ENCODE measurements at regions not wholly inside any gene's neighbourhood (a gene's known extent, or its start where the extent isn't known, plus 50 kb on each side); places are given as distances from the start of the nearest gene placed in this dataset.
"Not testable (repeated sequence)": the region's sequence is repeated elsewhere in the genome, so short reads cannot be mapped to it uniquely, and the experiment has no call there.

DNA sequence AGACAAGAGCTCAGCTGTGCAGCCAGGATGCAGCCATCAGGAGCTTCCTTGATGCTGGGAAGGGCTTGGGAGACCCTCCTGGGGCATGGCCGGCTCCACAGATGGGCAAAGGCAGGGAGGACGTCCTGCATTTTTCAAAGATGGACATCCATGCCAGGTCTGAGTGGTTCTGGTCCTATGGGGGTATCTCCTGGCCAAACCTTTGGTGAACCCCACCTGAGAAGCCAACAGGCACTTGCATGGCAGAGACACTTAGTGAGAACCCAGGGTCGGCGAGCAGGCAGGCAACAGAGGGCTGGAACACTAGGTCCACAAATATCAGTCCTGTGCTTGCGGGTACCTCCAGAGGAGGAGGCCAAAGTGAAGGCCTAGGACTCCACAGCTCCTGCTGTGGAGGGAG lies 70.0 kb downstream of the KCTD15 start:
- Mint-ChIP-seq H3K27ac (no peak overlapping the region), H3K9me3 (no peaks in the 10 kb centered on the region), H3K4me1 (ENCODE audit: low read depth) (no peaks in the 10 kb centered on the region), H3K36me3 (ENCODE audit: insufficient read depth in 2 of 2) (no peaks in the 10 kb centered on the region), H3K4me3 (no peak overlapping the region), H3K27me3 (ENCODE audit: low read depth) (peaks cover 20% of the 10 kb centered on the region)
- DNase-seq (no peak), ATAC-seq (replicated peaks in 1 of 2) (no peak)

DNA sequence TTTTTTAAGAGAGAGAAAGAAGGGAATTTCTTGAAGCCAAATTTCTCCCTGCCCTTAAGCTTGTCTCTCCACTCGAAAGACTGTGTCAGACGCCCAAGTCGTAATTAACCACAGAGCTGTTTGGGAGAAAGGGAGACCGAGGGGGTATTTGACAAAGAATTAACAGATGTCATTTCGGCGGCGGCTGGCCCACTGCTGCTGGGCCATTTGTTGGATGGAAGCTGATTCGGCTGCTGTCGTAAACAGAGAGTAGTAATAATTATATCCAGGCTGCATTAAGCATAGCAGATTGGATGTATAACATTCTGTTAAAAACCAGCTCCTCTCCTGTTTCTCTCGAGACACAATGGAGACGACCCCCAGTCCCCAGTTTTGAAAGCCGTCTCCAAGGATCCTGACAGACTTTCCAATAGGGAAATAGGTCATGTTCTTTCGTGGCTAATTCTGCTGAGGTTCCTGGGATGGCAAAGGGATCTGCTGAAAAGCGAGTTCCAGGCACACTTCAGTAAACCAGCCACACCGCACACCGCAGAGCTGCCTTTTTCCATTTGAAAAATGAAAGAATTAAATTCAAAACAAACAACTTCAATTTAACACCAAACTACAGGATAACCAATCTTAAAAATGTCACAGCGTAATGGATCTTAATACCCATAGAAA lies 71.5 kb downstream of the KCTD15 start:
- H3K4me3 Mint-ChIP-seq = no peak overlapping the region

GRCh38 chr19:33868788-33869412 lies 72.2 kb downstream of the KCTD15 start:
- ATAC-seq (replicated peaks in 1 of 2) = no peak

More for the DNA sequence above, 71.5 kb downstream of the KCTD15 start:
- no peak for ATAC-seq (replicated peaks in 1 of 2)
- Mint-ChIP-seq H3K27ac (no peak overlapping the region), H3K4me1 (ENCODE audit: low read depth) (no peaks in the 10 kb centered on the region), H3K27me3 (ENCODE audit: low read depth) (peaks cover 20% of the 10 kb centered on the region), H3K9me3 (no peaks in the 10 kb centered on the region), H3K36me3 (ENCODE audit: insufficient read depth in 2 of 2) (no peaks in the 10 kb centered on the region)
- DNase-seq = no peak

GRCh38 chr19:33870298-33870932 lies 73.7 kb downstream of the KCTD15 start:
- not testable (repeated sequence) for H3K27ac Mint-ChIP-seq; H3K4me3 Mint-ChIP-seq; DNase-seq; H3K9me3 Mint-ChIP-seq; ATAC-seq (replicated peaks in 1 of 2); H3K4me1 Mint-ChIP-seq (ENCODE audit: low read depth); H3K36me3 Mint-ChIP-seq (ENCODE audit: insufficient read depth in 2 of 2)
- peaks cover 20% of the 10 kb centered on the region for H3K27me3 Mint-ChIP-seq (ENCODE audit: low read depth)

More at GRCh38 chr19:33868788-33869412, 72.2 kb downstream of the KCTD15 start:
- Mint-ChIP-seq H3K9me3 (no peaks in the 10 kb centered on the region), H3K27ac (no peak overlapping the region), H3K36me3 (ENCODE audit: insufficient read depth in 2 of 2) (no peaks in the 10 kb centered on the region), H3K4me1 (ENCODE audit: low read depth) (no peaks in the 10 kb centered on the region), H3K27me3 (ENCODE audit: low read depth) (peaks cover 20% of the 10 kb centered on the region), H3K4me3 (no peak overlapping the region)
- DNase-seq = no peak

DNA sequence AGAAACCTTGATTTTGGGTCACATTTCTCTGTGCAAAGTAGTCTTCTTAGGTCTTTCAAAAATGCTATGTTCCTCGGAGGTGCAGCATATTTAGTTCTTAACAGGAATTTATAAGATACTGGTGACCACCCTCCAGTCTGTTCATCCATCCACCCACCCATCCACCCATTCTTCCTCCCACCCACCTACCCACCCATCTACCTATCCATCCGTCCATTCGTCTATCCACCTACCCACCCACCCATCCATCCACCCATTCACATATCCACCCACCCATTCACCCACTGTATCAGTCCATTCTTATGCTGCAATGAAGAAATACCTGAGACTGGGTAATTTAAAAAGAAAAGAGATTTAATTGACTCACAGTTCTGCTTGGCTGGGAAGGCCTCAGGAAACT lies 74.9 kb downstream of the KCTD15 start:
- no peak for ATAC-seq (replicated peaks in 1 of 2)

DNA sequence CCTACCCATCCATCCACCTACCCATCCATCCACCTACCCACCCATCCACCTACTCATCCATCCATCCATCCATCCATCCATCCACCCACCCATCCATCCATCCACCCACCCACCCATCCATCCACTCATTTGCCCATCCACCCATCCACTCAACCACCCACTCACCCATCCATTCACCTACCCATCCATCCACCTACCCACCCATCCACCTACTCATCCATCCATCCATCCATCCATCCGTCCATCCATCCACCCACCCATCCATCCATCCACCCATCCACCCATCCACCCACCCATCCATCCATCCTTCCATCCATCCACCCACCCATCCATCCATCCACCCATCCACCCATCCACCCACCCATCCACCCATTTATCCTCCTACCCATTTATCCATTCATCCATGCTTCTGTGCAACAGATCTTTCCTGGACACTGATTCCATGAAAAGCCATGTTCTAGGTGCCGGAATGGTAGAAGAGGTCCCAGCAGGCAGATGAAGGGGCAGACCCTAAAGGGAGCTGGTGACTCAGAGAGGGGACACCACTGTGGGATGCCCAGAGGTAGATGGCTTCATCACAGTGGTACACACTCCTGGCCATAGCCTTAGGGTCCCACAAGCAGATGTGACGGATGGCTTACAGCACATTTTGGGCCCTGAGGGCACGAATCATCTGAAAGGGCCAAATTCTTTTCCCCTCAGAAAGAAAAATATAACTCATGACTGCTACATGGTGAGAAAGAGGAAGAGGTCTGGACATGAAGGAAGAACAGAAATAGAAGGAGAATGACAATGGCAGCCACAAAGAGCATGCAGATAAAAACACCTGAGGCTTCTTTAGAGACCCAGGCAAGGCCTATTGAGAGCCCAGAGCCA lies 76.0 kb downstream of the KCTD15 start:
- no peak overlapping the region for H3K27ac Mint-ChIP-seq
- H3K9me3 Mint-ChIP-seq = no peaks in the 10 kb centered on the region
- DNase-seq (no peak), ATAC-seq (replicated peaks in 1 of 2) (no peak)
- H3K27me3 Mint-ChIP-seq (ENCODE audit: low read depth) = peaks cover 20% of the 10 kb centered on the region
- H3K36me3 Mint-ChIP-seq (ENCODE audit: insufficient read depth in 2 of 2) = no peaks in the 10 kb centered on the region
- no peaks in the 10 kb centered on the region for H3K4me1 Mint-ChIP-seq (ENCODE audit: low read depth)
- no peak overlapping the region for H3K4me3 Mint-ChIP-seq

More for the DNA sequence above, 74.9 kb downstream of the KCTD15 start:
- H3K4me1 Mint-ChIP-seq (ENCODE audit: low read depth) = no peaks in the 10 kb centered on the region
- no peak for DNase-seq
- no peaks in the 10 kb centered on the region for H3K9me3 Mint-ChIP-seq
- no peaks in the 10 kb centered on the region for H3K36me3 Mint-ChIP-seq (ENCODE audit: insufficient read depth in 2 of 2)
- no peak overlapping the region for H3K27ac Mint-ChIP-seq
- H3K4me3 Mint-ChIP-seq = no peak overlapping the region
- peaks cover 20% of the 10 kb centered on the region for H3K27me3 Mint-ChIP-seq (ENCODE audit: low read depth)

DNA sequence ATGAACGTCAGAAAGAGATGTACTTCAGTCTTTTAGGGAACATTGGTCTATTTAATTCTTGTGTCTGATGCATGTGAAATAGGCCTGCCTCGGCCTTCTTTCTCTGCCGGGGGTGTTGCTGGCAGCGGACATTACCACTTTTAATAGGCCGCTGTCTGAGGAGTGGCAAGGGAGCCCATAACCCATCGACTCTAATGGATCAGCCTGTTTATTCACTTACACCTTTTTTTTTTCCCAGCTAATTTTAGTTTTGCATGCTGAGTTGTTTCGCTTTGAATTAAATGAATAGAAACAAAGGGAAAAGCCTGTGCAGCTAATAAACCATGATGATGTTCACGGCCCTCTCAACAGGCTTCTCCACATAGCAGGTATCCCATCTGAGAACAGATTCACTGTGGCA lies 78.4 kb downstream of the KCTD15 start:
- Mint-ChIP-seq H3K27ac (no peak overlapping the region), H3K9me3 (no peaks in the 10 kb centered on the region), H3K4me1 (ENCODE audit: low read depth) (no peaks in the 10 kb centered on the region), H3K36me3 (ENCODE audit: insufficient read depth in 2 of 2) (no peaks in the 10 kb centered on the region), H3K4me3 (no peak overlapping the region), H3K27me3 (ENCODE audit: low read depth) (no peaks in the 10 kb centered on the region)
- no peak for DNase-seq
- no peak for ATAC-seq (replicated peaks in 1 of 2)

GRCh38 chr19:33876192-33876591 lies 79.5 kb downstream of the KCTD15 start:
- H3K4me1 Mint-ChIP-seq (ENCODE audit: low read depth) = no peaks in the 10 kb centered on the region
- H3K27me3 Mint-ChIP-seq (ENCODE audit: low read depth) = no peaks in the 10 kb centered on the region
- ATAC-seq (replicated peaks in 1 of 2) = no peak
- no peak overlapping the region for H3K27ac Mint-ChIP-seq
- H3K9me3 Mint-ChIP-seq = no peaks in the 10 kb centered on the region
- H3K36me3 Mint-ChIP-seq (ENCODE audit: insufficient read depth in 2 of 2) = no peaks in the 10 kb centered on the region
- DNase-seq = no peak
- H3K4me3 Mint-ChIP-seq = no peak overlapping the region

- Mint-ChIP-seq H3K9me3 (no peaks in the 10 kb centered on the region), H3K4me1 (ENCODE audit: low read depth) (no peaks in the 10 kb centered on the region)
These were observed 81.4 kb downstream of the KCTD15 start for GRCh38 chr19:33878030-33878544.

GRCh38 chr19:33878910-33879810 lies 82.5 kb downstream of the KCTD15 start:
- no peak for DNase-seq
- Mint-ChIP-seq H3K4me3 (no peak overlapping the region), H3K4me1 (ENCODE audit: low read depth) (no peaks in the 10 kb centered on the region), H3K36me3 (ENCODE audit: insufficient read depth in 2 of 2) (no peaks in the 10 kb centered on the region), H3K27me3 (ENCODE audit: low read depth) (peaks cover 2% of the 10 kb centered on the region), H3K9me3 (no peaks in the 10 kb centered on the region), H3K27ac (no peak overlapping the region)
- no peak for ATAC-seq (replicated peaks in 1 of 2)

More at GRCh38 chr19:33878030-33878544, 81.4 kb downstream of the KCTD15 start:
- H3K36me3 Mint-ChIP-seq (ENCODE audit: insufficient read depth in 2 of 2) = no peaks in the 10 kb centered on the region
- H3K27ac Mint-ChIP-seq = no peak overlapping the region
- DNase-seq (no peak), ATAC-seq (replicated peaks in 1 of 2) (no peak)
- no peaks in the 10 kb centered on the region for H3K27me3 Mint-ChIP-seq (ENCODE audit: low read depth)
- H3K4me3 Mint-ChIP-seq = no peak overlapping the region

DNA sequence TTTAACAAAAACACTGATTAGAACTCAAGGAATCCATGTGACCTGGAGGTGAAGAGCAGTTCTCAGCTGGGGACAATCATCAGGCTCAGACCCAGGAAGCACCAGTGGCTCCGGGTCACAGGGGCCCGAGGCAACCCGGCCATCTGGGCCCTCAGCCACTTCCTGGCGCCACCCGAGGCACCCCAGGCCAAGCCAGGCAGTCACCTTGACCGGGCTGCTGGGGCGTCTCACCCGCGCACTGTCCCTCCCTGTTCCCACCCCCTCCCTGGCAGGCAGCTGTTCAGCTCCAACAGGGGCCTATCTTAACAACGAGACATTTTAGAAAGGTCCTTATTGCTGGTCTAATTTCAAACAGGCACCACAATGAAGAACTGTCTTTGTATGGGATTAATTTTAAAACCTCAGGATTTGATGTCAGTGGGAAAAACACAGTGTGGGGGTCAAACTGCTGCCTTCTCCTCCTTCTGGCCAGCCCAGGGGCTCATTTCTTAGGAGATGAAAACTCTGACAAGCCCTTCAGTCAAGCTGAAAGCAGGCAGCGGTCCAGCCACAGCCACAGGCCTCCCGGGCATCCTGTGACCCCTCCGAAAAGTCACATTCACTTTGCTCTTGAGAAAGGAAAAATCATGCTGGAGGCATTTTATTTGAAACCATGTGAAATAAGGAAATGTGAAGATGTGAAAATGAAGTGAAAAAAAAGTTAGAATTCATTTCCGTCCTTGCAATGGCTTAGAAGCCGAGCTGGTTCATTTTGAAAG lies 83.3 kb downstream of the KCTD15 start:
- Mint-ChIP-seq H3K4me3 (no peak overlapping the region), H3K9me3 (no peaks in the 10 kb centered on the region), H3K27ac (no peak overlapping the region), H3K36me3 (ENCODE audit: insufficient read depth in 2 of 2) (no peaks in the 10 kb centered on the region), H3K27me3 (ENCODE audit: low read depth) (peaks cover 10% of the 10 kb centered on the region), H3K4me1 (ENCODE audit: low read depth) (no peaks in the 10 kb centered on the region)
- no peak for DNase-seq
- no peak for ATAC-seq (replicated peaks in 1 of 2)
